GM19351 (cell line): ENCODE measurements at regions not wholly inside any gene's neighbourhood (a gene's known extent, or its start where the extent isn't known, plus 50 kb on each side); places are given as distances from the start of the nearest gene placed in this dataset.

Experiments
- ATAC-seq: cut with Tn5 transposase; IDR thresholded peaks from one replicate; pipeline ENCODE4 v1.9.1; 2021; ENCODE audit warnings: mild to moderate bottlenecking, moderate library complexity; ENCODE audit not compliant: unreplicated experiment

GRCh38 chr7:89401099-89401498 lies 605.6 kb upstream of the TEX47 start:
- no peak for ATAC-seq

GRCh38 chr7:89401690-89402089 lies 606.2 kb upstream of the TEX47 start:
- ATAC-seq, result no peak

GRCh38 chr7:89451911-89452310 lies 656.4 kb upstream of the TEX47 start:
- ATAC-seq, result no peak

GRCh38 chr7:89456556-89456955 lies 661.0 kb upstream of the TEX47 start:
- no peak for ATAC-seq

- no peak for ATAC-seq
These were observed 662.6 kb upstream of the TEX47 start for GRCh38 chr7:89458114-89458513.

GRCh38 chr7:89474456-89474855 lies 678.9 kb upstream of the TEX47 start:
- no peak for ATAC-seq

- no peak for ATAC-seq
These were observed 676.3 kb upstream of the STEAP1 start for GRCh38 chr7:89477991-89478390.

GRCh38 chr7:89495704-89496103 lies 658.6 kb upstream of the STEAP1 start:
- ATAC-seq, result no peak

GRCh38 chr7:89500084-89500483 lies 654.2 kb upstream of the STEAP1 start:
- no peak for ATAC-seq

GRCh38 chr7:89503281-89503680 lies 651.0 kb upstream of the STEAP1 start:
- no peak for ATAC-seq

- ATAC-seq, result no peak
These were observed 647.2 kb upstream of the STEAP1 start for GRCh38 chr7:89507034-89507433.

GRCh38 chr7:89511900-89512299 lies 642.4 kb upstream of the STEAP1 start:
- no peak for ATAC-seq

- ATAC-seq, result no peak
These were observed 639.3 kb upstream of the STEAP1 start for GRCh38 chr7:89514970-89515369.

- ATAC-seq, result no peak
These were observed 636.5 kb upstream of the STEAP1 start for GRCh38 chr7:89517815-89518214.

GRCh38 chr7:89549768-89550167 lies 604.5 kb upstream of the STEAP1 start:
- no peak for ATAC-seq

GRCh38 chr7:89554209-89554608 lies 600.1 kb upstream of the STEAP1 start:
- no peak for ATAC-seq

GRCh38 chr7:89559596-89559995 lies 594.7 kb upstream of the STEAP1 start:
- ATAC-seq, result no peak

GRCh38 chr7:89563597-89563996 lies 590.7 kb upstream of the STEAP1 start:
- ATAC-seq, result no peak

- no peak for ATAC-seq
These were observed 569.4 kb upstream of the STEAP1 start for GRCh38 chr7:89584896-89585295.

GRCh38 chr7:89593125-89593524 lies 561.1 kb upstream of the STEAP1 start:
- ATAC-seq, result no peak

- ATAC-seq, result no peak
These were observed 551.3 kb upstream of the STEAP1 start for GRCh38 chr7:89602984-89603383.

- ATAC-seq, result no peak
These were observed 548.9 kb upstream of the STEAP1 start for GRCh38 chr7:89605362-89605761.

- no peak for ATAC-seq
These were observed 547.8 kb upstream of the STEAP1 start for GRCh38 chr7:89606511-89606910.

GRCh38 chr7:89607792-89608191 lies 546.5 kb upstream of the STEAP1 start:
- no peak for ATAC-seq
